HPDE6-E6E7 (cell line): ENCODE measurements at regions not wholly inside any gene's neighbourhood (a gene's known extent, or its start where the extent isn't known, plus 50 kb on each side); places are given as distances from the start of the nearest gene placed in this dataset.
"Not testable (repeated sequence)": the region's sequence is repeated elsewhere in the genome, so short reads cannot be mapped to it uniquely, and the experiment has no call there.

Source experiments
- DNase-seq: peaks from one replicate; pipeline ENCODE4 v3.0.0; 2011; ENCODE audit warnings: missing footprints; ENCODE audit errors: extremely low spot score

DNA sequence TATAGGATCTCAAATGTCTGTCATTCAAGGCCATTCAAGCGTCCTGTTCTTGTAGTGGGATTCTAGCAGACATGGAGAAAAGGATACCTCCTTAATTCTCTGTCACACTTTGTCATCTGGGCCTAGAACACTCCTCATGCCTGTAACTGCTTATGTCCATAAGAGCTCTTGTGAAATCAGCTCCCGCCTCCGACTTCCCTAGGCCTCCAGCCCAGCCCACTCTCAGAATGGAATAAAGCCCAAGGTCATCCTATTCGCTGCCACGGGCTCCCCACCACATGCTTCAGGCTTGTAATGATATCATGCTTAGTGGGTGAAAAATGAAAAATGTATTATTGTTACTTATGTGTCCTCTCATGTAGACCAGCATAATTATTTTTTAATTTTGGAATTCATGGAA is 632.5 kb downstream of the ISL1 start:
- no peak for DNase-seq

DNA sequence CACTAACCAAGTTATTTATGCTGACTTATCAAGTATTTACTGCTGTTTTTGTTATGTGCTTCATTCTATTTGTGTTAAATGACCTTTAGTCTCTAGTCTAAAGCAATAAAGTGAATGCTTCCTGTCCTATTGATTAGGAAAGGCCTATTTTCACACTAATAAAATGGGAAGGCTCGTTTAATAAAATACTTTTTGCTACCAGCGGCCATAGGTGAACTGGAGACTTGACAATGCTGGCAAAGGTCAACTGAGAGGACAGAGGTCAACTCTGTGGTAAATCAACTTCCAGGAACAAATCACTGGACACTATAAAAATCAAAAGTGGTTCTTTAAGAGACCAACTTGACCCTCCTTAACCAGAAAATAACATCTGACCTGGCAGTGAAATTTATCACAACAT is 634.3 kb downstream of the ISL1 start:
- DNase-seq: no peak

DNA sequence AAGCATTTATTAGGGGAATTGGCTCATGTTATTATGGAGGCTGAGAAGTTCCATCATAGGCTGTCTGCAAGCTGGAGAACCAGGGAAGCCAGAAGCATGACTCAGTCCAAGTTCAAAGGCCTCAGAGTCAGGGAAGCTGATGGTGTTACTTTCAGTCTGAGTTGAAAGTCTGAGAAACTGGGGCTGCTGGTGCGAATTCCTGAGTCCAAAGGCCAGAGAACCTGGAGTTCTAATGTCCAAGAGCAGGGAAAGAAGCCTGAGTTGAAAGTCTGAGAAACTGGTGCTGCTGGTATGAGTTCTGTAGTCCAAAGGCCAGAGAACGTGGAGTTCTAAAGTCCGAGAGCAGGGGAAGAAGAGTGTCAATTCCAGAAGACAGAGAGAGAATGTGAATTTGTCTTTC is 641.1 kb downstream of the ISL1 start:
- no peak for DNase-seq

DNA sequence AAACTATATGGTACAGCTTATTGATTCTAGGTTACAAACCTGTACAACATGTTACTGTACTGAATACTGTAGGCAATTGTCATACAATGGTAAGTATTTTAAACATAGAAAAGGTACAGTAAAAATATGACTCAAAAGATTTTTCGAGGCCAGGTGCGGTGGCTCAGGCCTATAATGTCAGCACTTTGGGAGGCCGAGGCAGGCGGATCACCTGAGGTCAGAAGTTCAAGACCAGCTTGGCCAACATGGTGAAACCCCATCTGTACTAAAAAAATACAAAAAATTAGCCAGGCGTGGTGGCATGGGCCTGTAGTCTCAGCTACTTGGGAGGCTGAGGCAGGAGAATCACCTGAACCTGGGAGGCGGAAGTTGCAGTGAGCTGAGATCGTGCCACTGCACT is 646.6 kb downstream of the ISL1 start:
- DNase-seq: not testable (repeated sequence)

DNA sequence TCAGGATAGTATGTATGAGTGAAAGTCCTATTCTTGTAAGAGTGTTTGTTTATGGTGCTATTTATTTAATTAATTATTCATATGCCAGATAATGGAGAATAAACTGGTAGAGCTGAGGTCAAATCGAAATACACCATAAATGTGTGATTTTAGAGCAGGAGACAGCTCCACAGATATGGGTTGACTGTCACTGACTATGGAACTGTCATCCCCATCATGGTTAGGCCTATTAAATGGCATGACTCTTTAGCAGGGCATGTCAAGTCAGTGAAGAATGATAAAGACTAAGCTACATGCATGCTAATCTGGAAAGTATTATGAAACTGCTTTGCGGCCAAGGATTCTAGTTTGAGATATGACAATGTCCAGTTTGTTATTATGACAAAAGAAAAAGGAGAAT is 658.6 kb downstream of the ISL1 start:
- DNase-seq: no peak

DNA sequence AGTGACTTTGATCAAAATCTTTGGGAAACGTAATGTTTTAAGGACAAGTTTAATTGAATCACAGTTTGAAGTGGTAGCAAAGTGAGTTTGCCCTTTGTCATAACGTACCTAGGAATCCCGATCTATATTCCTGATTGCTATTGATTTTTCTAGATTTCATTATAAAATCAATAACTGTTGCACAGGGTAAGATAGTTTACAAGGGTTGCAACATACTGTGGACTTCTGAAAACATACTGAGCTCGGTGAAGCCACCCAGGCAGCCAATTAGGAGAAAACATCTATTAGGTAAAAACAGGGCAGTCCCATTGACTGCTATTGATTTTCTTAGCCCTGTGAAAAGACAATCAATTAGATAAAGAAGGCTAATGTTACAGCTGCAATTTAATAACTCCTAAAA is 659.9 kb downstream of the ISL1 start:
- DNase-seq: no peak

DNA sequence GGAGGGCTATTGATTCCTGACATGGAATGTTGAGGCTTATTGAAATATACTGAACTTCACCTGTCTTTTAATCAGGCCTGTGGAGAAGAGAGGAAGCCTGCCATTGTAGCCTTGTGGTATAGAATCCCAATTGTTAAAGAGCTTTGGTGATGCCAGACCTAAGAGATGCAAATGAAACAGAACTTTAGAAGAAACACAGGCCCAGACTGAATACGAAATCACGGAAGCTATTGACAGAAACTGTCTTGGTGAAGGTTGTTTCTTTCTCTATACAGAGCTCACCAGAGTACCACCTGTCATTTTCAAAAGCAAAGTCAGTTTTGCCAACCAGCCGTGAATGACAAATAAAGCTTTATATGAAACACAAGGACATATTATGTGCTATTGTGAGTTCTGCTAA is 660.3 kb downstream of the ISL1 start:
- DNase-seq: no peak

DNA sequence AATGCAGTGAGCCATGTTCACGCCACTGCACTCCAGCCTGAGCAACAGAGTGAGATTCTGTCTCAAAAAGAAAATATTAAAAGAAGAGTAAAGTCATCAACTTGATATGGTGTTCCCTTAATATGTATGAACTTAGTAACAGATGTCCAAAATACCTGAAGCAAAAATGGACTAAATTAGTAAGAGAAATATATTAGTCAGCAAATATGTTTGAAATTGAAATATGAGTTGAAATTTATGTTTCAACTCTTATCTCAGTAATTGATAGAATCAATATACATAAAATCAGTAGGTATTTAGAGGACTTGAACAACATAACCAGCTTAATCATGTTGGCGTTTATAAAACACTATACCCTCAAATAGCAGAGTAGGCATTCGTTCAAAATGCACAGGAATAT is 668.5 kb downstream of the ISL1 start:
- DNase-seq: no peak

DNA sequence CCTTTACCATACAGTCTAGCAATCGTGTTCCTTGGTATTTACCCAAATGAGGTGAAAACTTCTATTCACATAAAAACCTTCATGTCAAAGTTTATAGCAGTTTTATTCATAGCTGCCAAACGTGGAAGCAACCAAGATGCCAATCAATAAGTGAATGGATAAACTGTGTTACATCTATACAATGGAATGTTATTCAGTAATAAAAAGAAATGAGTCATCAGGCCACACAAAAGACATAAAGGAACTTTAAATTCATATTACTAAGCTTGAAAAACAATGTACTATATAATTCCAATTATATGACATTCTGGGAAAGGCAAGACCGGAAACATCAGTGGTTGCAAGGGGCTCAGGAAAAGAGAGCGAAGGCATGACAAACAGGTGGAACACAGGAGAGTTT is 679.9 kb downstream of the ISL1 start:
- DNase-seq: no peak

DNA sequence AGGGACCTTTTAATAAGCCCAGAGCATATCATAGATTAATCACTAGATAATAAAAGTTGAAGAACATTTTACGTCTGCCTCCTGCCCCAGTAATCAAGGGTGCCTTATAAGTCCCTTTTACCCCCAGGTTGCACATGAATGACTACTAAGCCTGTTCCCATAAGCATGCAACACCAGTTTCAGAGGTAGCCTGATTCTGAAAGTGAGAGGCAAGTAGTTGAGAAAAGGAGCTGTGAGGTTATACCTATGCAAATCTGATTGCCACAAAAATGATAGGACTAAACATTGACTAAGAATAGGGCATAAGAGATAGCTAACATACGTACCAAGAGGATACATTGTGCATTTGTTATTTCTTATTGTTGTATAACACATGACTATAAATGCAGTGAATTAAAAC is 681.9 kb downstream of the ISL1 start:
- no peak for DNase-seq

DNA sequence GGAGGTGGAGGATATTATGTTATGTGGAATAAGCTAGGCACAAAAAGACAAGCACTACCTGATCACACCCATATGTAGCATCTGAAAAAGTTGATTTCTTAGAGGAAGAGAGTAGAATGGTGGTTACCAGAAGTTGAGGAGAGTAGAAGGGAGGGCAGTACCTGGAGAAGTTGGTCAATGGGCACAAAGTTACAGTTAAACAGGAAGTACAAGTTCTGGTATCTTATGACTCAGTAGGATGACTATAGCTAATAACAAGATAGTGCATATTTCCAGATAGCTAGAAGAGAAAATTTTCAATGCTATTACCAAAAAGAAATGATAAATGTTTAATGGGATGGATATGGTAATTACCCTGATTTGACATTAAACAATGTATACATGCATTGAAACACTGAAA is 686.7 kb downstream of the ISL1 start:
- DNase-seq: no peak

DNA sequence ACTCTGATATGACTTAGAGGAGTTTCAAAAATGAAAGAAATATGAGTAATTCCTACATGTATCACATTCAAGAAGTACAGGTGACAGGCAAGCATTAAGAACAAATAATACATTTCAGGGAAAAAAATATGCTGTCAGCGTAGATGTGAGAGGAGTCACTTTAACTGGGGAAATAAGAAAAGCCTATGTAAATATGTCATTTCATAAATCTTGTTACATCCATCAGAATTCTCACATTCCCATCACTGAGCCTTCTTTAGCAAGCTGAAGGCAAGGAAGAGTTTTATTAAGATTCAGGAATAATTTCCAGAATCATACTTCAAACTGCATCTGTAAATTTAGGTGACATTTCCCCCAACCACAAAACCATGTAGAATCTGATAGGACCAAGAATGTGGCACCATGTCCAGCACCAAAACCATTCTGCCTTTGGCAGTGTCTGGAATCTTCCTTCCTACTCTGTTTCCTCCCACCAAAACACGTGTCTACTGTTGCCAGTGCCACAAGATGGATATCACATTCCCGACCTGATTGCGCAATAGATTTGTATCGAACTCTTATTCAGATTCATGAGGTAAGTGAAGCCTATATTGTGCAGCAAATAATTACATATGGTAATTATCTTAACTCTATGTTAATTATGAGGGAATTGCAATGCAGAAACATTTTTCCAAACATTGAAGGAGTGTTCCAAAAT is 690.9 kb downstream of the ISL1 start:
- no peak for DNase-seq

DNA sequence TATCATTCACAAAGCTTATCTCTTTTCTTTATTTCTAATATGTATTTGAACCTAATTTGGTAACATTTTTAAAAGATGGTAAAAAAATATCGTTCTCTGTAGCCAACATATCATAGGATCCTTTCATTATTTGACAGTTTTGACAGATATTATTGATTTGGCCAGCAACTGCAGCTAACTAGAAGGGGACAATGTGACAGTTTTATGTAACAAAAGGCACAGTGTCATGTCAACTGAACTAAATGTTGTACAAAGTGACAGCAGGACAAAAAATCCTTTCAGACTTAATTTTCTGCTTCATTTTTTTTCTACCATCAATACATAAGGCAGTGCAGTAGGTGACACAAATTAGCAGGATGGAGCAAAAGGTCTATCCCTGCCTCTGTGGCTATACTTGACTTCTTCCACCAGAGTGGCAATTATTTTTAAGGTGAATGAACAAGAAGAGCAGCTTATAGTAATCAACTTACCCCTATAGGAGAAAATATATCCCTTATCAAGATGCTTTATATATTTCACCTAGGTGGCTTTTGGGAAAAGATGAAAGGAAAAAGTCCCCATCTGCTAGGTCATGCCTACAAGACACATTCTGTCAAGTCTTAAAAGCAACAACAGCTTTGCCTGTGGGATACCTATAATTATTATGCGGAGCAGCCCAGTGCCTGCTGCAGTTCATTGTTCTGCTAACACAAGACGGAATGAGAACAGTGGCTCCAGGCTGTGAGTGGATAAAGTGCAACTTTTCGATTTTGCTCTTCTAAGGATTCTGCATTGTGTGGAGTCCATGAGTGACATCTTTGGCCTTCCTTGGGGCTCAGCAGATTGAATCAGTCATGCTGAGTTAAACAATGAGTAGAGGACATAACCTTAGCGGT is 694.9 kb downstream of the ISL1 start:
- DNase-seq: no peak

DNA sequence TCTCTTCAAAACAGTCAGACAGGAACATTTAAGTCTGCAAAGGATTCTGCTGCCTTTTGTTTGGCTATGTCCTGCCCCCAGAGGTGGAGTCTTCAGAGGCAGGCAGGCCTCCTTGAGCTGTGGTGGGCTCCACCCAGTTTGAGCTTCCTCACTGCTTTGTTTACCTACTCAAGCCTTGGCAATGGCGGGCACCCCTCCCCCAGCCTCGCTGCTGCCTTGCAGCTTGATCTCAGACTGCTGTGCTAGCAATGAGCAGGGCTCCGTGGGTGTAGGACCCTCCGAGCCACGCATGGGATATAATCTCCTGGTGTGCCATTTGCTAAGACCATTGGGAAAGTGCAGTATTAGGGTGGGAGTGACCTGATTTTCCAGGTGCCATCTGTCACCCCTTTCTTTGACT is 685.4 kb upstream of the ITGA1 start:
- not testable (repeated sequence) for DNase-seq

DNA sequence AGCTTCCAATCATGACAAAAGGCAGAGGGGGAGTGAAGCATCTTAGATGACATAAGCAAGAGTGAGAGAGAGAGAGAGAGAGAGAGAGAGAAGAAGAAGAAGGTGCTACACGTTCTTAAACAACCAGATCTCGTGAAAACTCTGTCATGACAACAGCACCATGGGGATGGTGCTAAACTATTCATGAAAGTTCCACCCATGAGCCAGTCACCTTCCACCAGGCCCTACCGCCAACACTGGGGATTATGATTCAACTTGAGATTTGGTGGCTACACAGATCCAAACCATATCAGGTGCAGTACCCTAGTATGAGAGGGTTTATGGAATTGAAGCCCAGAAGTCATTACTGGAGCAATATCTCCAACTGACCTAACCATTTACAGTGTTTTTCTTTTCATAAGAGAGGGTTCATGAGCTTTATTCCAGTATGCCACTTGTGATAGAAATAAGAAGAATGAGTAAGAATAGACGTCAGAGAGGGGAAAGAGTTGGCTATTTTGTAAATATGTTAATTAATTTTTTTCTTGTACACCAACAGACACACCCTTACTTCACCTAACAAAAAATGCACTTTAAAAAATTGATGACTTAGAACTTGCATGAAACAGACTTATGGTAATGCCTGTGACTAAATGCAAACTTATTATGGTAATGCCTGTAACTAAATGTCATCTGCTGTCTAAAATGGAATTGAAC is 680.4 kb upstream of the ITGA1 start:
- DNase-seq: no peak

DNA sequence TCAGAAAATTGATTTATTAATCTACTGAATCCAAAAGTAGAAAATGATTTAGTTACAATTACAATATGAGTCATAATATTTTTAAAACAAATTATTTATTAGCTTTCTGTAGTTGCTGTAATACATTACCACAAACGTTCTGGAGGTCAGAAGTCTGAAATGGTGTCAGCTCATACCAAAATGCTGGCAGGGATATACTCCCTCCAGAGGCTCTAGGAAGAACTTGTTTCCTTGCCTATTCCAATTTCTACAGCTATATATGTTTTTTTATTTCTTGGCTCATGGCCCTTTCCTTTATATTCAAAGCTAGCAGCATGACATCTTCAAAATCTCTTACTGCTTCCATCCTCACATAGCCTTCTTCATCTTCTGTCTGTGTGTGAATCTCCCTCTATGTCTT is 667.9 kb upstream of the ITGA1 start:
- DNase-seq: no peak

DNA sequence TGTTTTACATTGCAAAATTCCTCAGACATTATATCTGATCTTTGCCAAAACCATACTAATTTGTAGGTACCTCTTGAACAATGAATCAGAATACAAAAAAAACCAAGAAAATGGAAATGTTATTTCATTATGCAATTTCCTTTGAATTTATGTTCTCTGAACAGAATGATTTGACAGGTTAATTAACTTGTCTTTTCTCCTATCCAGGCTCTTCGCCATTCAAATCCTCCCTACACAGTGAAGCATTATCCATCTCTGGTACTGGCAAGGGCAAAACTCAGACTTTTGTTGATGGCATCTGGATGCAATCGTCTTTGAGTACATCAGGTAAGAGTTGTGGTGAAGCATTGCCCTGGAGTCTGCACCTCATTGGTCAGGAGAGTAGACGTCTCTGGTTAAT is 655.7 kb upstream of the ITGA1 start:
- DNase-seq: no peak

DNA sequence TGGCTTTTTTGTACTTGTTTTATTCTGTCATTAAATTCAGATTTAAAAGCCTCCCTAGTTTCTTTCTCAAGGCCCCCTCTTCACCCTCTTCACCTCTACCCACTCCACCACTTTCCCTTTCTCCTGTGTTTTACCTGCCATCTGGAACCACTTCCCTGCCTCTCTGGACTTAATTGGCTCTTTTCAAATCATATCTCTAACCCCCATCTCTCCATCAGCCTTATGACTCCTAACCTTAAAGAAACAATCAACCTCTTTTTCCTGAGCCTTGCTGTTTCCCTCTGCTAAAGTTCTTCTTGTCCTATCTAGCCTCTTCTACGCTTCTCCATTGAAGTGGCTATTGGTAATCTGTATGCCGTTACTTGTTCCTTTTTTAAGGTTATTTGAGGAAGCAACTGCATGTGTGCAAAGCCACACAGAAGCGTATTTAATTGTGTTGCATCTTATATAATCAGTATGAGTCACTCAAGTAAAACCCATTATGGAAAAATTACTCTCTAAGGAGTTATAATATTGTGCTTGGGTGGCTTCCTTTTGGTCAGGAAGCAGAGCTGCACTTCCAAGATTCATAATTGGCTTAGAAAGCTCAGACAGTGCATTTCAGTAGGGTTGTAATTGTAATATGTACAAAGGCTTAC is 653.6 kb upstream of the ITGA1 start:
- no peak for DNase-seq

DNA sequence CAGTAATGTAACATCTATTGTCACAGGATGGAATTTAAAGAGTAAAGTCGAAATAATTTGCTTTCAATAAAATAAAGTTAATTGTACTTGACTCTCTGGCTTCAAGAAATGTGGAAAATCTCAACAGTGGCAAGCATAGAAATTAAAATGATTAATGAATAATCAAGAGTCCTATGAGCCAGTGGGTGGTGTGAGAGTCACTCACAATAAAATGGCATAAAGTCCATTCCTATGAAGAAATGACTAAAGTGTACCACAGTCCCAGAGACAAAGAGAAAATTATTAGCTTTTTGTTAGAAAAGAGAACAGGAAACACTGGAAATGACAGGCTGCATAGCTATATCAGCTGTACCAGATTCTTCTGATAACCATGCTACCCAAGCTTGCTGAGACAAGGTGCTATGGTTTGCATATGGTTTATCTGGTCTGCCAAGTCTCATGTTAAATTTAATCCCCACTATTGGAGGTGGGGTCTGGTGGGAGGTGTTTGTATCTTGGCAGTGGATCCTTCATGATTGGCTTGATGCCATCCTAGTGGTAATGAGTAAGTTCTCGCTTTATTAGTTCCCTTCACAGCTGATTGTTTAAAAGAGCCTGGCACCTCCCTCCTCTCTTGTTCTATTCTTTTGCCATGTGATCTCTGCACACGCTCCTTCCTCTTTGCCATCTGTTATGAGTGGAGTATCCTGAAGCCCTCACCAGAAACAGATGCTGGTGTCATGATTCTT is 647.7 kb upstream of the ITGA1 start:
- no peak for DNase-seq

DNA sequence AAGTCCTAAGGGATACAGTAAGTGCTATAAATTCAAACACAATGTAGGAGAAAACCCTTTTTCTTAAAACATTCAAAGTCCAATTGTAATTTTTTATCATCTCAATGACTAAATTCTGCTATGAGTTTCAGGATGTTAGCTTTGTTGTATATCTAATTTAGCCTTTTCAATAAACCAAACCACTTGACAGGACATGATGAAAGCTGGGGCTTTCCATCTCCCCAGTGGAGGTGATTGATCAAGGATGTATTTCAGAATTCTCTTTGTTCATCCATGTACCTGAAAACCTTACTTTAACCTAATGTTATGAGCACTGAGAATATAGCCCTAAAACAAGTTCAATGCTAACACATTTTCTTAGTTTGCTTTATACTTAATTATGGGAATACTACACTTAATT is 639.0 kb upstream of the ITGA1 start:
- no peak for DNase-seq

DNA sequence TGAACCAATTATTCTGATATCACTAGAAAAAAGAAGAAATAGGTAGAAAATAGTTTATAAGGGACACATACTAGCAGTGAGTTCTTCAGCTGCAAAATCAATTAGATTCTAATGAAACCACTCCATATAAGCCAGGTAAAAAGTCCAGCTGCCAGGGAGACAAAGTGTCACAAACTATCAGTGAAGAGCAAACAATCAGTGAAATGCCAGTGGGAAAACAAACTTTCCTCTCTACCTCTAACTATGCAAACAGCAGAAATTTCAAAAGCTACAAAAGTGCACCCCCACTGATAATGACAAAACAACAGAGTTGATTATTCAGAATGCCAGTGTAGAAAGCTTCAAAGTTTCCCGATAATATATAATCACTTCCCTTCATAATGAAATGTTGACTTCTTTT is 637.2 kb upstream of the ITGA1 start:
- no peak for DNase-seq

DNA sequence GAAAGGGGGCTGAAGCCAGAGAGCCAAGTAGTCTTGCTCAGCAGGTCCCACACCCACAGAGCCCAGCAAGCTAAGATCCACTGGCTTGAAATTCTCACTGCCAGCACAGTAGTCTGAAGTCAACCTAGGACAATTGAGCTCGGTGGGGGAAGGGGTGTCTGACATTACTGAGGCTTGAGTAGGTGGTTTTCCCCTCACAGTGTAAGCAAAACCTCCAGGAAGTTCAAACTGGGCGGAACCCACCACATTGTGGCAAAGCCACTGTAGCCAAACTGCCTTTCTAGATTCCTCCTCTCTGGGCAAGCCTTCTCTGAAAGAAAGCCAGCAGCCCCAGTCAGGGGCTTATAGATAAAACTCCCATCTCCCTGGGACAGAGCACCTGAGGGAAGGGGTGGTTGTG is 630.9 kb upstream of the ITGA1 start:
- not testable (repeated sequence) for DNase-seq
